ENCODE measurements at regions not wholly inside any gene's neighbourhood (a gene's known extent, or its start where the extent isn't known, plus 50 kb on each side); places are given as distances from the start of the nearest gene placed in this dataset.

- TF ChIP-seq RCOR1 (IDR thresholded peaks at IDR 0.05; ENCODE audit: low read depth, low read length) (no peak), POLR2A (IDR thresholded peaks at IDR 0.05; ENCODE audit: low read length) (no peak), CTCF (IDR thresholded peaks at IDR 0.05) (no peak), MYC (IDR thresholded peaks at IDR 0.05; ENCODE audit: borderline replicate concordance, low read length) (no peak), RNF2 (IDR thresholded peaks at IDR 0.05; ENCODE audit: borderline replicate concordance, low read depth) (no peak), POLR2AphosphoS2 (conservative IDR thresholded peaks at IDR 0.05; ENCODE audit: low read length) (no peak), USF2 (IDR thresholded peaks at IDR 0.05) (no peak), CEBPB (IDR thresholded peaks at IDR 0.05) (no peak), ELK1 (IDR thresholded peaks at IDR 0.05; ENCODE audit: low read depth, low read length) (no peak), EP300 (IDR thresholded peaks at IDR 0.05) (no peak), NFE2L2 (conservative IDR thresholded peaks at IDR 0.05; ENCODE audit: low read length) (no peak), JUN (IDR thresholded peaks at IDR 0.05) (no peak), HOXA7 (CRISPR knock-in tag; IDR thresholded peaks at IDR 0.05) (no peak), RAD21 (conservative IDR thresholded peaks at IDR 0.05 in 1 of 2, IDR thresholded peaks at IDR 0.05 in 1 of 2) (no peak)
These were observed 63.1 kb upstream of the SLC2A1 start for GRCh38 chr1:43021547-43022474.
